Ovary (tissue), 7 donors: ENCODE measurements at regions not wholly inside any gene's neighbourhood (a gene's known extent, or its start where the extent isn't known, plus 50 kb on each side); places are given as distances from the start of the nearest gene placed in this dataset.

Experiments
- DNase-seq, 5 donors: peaks; one replicate each; pipeline ENCODE4 v3.0.0-alpha.2; 2019 to 2020
- H3K27ac ChIP-seq, 2 donors: fragments of 200-600 bp; one replicate each; pipeline versions ENCODE4 v1.5.1 to v1.8.0; 2019 to 2022
- H3K27me3 ChIP-seq: fragments of 200-600 bp; one replicate; pipeline ENCODE4 v1.8.0; 2022
- H3K36me3 ChIP-seq: fragments of 200-600 bp; sonication (generic); one replicate; pipeline ENCODE4 v1.5.1; 2019
- H3K4me1 ChIP-seq: one replicate; pipeline ENCODE4 v1.8.1; 2013; ENCODE audit warnings: mild to moderate bottlenecking, moderate library complexity; ENCODE audit not compliant: insufficient read depth
- H3K4me3 ChIP-seq: fragments of 200-600 bp; sonication (generic); one replicate; pipeline ENCODE4 v1.5.1; 2017
- H3K9me3 ChIP-seq, 2 donors: fragments of 200-600 bp in 1 of 2; sonication (generic) in 1 of 2; one replicate each; pipeline versions ENCODE4 v1.5.1 to v1.8.1; 2013 to 2019; ENCODE audit warnings: mild to moderate bottlenecking in 1 of 2, moderate library complexity in 1 of 2
- EP300 ChIP-seq: sonication (generic); formaldehyde crosslinking; IDR thresholded peaks from one replicate; pipeline ENCODE4 v1.6.1; 2017; ENCODE audit warnings: antibody characterized with exemption
- POLR2A ChIP-seq: fragments of 450-650 bp; IDR thresholded peaks from one replicate; pipeline ENCODE4 v1.6.1; 2017; ENCODE audit warnings: antibody characterized with exemption, mild to moderate bottlenecking, moderate library complexity
- WGBS, 3 donors: extraction: QIAGEN DNeasy Blood & Tissue Kit in 1 of 3; methylation state at CpG; one replicate each; pipeline versions ENCODE4 v1.1.5 to v1.1.7; 2013 to 2017; 5-methylcytosine and 5-hydroxymethylcytosine counted together
- intact Hi-C, 4 donors: fragments of 100-400 bp; cut with DNase I; formaldehyde crosslinking; loops; one replicate each; pipeline versions ENCODE4 v1.11.0 to v1.15.1; 2022 to 2023
- TF ChIP-seq, protein P1 (sequence below), 3 donors: fragments of 450-650 bp in 2 of 3; fragments of 200-600 bp in 1 of 3; IDR thresholded peaks; one replicate each; pipeline versions ENCODE4 v1.5.1 to v1.8.0; 2016 to 2022; ENCODE audit warnings: antibody characterized with exemption in 3 of 3, mild to moderate bottlenecking in 1 of 3
- donor health status: DM: no; HTN: no; CAD: no; lungs with moderate emphysema.
- donor health status: DM: no; HTN: no; CAD: no.
- donor health status: Bipolar disorder and iron deficiency.
- donor health status: DM: no; HTN: no; CAD: no.
- donor health status: DM: yes; HTN: yes; CAD: no.

DNA sequence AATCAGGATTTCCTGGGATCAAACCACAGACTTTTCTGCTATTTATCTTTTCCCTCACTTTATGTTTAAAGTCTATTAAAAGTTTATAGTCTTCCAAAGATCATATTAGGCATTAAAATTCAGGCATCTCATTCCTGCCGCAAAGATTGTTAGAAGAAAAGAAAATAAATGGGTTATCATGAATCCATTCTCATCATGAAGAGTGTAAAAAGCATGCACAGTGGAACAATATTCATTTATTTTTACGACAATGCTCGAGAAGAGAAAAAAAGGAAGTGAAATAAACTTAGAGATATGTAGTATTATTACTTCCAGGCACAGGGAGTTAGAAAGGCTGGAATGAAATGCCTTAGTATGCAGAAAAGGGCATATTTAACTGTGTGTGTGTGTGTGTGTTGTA is 213.7 kb upstream of the PLSCR5 start:
- intact Hi-C loops: no loop called here
- no peak overlapping the region for H3K4me3 ChIP-seq
- WGBS, 3 donors: 82 to 89% (median 87%) methylated on average over 3 of the region's 3 CpGs
- H3K36me3 ChIP-seq: no peaks in the 10 kb centered on the region
- TF ChIP-seq POLR2A (no peak), EP300 (no peak)
- TF ChIP-seq, protein P1, sequence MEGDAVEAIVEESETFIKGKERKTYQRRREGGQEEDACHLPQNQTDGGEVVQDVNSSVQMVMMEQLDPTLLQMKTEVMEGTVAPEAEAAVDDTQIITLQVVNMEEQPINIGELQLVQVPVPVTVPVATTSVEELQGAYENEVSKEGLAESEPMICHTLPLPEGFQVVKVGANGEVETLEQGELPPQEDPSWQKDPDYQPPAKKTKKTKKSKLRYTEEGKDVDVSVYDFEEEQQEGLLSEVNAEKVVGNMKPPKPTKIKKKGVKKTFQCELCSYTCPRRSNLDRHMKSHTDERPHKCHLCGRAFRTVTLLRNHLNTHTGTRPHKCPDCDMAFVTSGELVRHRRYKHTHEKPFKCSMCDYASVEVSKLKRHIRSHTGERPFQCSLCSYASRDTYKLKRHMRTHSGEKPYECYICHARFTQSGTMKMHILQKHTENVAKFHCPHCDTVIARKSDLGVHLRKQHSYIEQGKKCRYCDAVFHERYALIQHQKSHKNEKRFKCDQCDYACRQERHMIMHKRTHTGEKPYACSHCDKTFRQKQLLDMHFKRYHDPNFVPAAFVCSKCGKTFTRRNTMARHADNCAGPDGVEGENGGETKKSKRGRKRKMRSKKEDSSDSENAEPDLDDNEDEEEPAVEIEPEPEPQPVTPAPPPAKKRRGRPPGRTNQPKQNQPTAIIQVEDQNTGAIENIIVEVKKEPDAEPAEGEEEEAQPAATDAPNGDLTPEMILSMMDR (IDR thresholded peaks at IDR 0.05): no peak
- H3K9me3 ChIP-seq: no peaks in the 10 kb centered on the region
- H3K27ac ChIP-seq: no peak overlapping the region
- no peaks in the 10 kb centered on the region for H3K27me3 ChIP-seq
- no peaks in the 10 kb centered on the region for H3K4me1 ChIP-seq
- no peak for DNase-seq

DNA sequence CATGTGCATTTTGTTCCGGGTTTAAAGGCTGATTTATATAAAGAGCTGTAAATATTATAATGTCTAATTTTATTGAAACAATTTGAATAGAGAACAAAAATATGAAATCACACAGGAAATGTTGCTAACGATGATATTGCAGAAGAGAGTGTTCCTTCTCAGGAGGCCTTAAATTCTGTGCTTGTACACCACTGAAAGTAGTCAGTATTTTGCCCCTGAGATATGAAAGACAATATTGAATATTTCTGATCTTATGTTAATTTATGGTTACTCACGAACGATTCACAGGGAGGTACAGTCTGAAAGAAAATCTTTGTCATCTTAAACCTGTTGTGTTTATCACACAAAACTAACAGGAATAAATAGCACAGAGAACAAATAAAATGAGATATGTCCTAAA is 213.2 kb upstream of the PLSCR5 start:
- Histone ChIP-seq H3K36me3 (no peaks in the 10 kb centered on the region), H3K27me3 (no peaks in the 10 kb centered on the region), H3K4me3 (no peak overlapping the region), H3K9me3 (no peaks in the 10 kb centered on the region), H3K4me1 (no peaks in the 10 kb centered on the region), H3K27ac (no peak overlapping the region)
- no peak for DNase-seq
- intact Hi-C loops: no loop called here
- TF ChIP-seq, protein P1 (IDR thresholded peaks at IDR 0.05): no peak
- TF ChIP-seq EP300: no peak
- no peak for TF ChIP-seq POLR2A
- 70 to 73% (median 72%) methylated on average over 4 of the region's 4 CpGs for WGBS, 3 donors

DNA sequence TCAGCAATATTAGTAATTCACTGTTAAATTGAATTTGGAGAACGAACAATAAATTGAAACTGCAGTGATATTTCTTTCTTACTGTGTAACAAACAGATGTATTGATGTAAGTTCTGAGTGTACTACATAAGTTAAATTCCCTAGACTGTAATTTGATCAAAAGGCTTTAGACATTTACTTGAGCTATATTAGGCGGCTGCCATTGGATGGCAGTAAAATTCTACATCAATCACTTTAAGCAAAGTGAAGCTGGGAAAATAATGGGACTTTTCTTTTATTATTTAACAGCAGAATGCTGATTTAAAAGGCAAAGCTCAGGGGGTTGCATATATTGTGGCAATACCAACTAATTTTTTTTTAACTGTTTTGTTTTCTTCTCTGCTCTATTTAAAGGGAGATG is 212.6 kb upstream of the PLSCR5 start:
- WGBS, 3 donors: 76 to 86% (median 80%) methylated on average over 2 of the region's 2 CpGs
- Histone ChIP-seq H3K27ac (no peak overlapping the region), H3K27me3 (no peaks in the 10 kb centered on the region), H3K4me3 (no peak overlapping the region), H3K36me3 (no peaks in the 10 kb centered on the region), H3K9me3 (no peaks in the 10 kb centered on the region), H3K4me1 (no peaks in the 10 kb centered on the region)
- TF ChIP-seq EP300 (no peak), POLR2A (no peak)
- TF ChIP-seq, protein P1 (IDR thresholded peaks at IDR 0.05): no peak
- intact Hi-C loops: no loop called here
- no peak for DNase-seq

GRCh38 chr3:146814601-146815315 is 209.6 kb upstream of the PLSCR5 start:
- Histone ChIP-seq H3K27me3 (no peaks in the 10 kb centered on the region), H3K9me3 (no peaks in the 10 kb centered on the region), H3K4me1 (no peaks in the 10 kb centered on the region), H3K36me3 (no peaks in the 10 kb centered on the region), H3K27ac (no peak overlapping the region), H3K4me3 (no peak overlapping the region)
- TF ChIP-seq, protein P1 (IDR thresholded peaks at IDR 0.05): no peak
- TF ChIP-seq EP300 (no peak), POLR2A (no peak)
- WGBS, 3 donors: 81 to 92% (median 92%) methylated on average over 1 of the region's 1 CpG
- intact Hi-C loops: no loop called here
- DNase-seq: no peak
